Fibroblast of lung (primary cell): ENCODE measurements at regions not wholly inside any gene's neighbourhood (a gene's known extent, or its start where the extent isn't known, plus 50 kb on each side); places are given as distances from the start of the nearest gene placed in this dataset.

Experiments
- CTCF ChIP-seq, 2 donors: IDR thresholded peaks in 1 of 2; conservative IDR thresholded peaks in 1 of 2; 1 replicate in 1 of 2; 2 replicates in 1 of 2; pipeline ENCODE4 v1.5.1; 2011 to 2012; ENCODE audit warnings: low read length in 2 of 2, control low read depth in 1 of 2, inconsistent platforms in 1 of 2, low read depth in 1 of 2, mild to moderate bottlenecking in 1 of 2
- EZH2 ChIP-seq: IDR thresholded peaks from 2 replicates; pipeline ENCODE4 v1.5.1; 2012; ENCODE audit warnings: low read length, control low read depth, mild to moderate bottlenecking; ENCODE audit errors: missing control alignments

GRCh38 chr7:41185851-41186250 is 517.0 kb downstream of the INHBA start:
- no peak for TF ChIP-seq CTCF (conservative IDR thresholded peaks at IDR 0.05 in 1 of 2, IDR thresholded peaks at IDR 0.05 in 1 of 2; ENCODE audit: low read depth in 1 of 2, low read length in 2 of 2)
- no peak for TF ChIP-seq EZH2
